ENCODE measurements at regions not wholly inside any gene's neighbourhood (a gene's known extent, or its start where the extent isn't known, plus 50 kb on each side); places are given as distances from the start of the nearest gene placed in this dataset.
"Not testable (repeated sequence)": the region's sequence is repeated elsewhere in the genome, so short reads cannot be mapped to it uniquely, and the experiment has no call there.

DNA sequence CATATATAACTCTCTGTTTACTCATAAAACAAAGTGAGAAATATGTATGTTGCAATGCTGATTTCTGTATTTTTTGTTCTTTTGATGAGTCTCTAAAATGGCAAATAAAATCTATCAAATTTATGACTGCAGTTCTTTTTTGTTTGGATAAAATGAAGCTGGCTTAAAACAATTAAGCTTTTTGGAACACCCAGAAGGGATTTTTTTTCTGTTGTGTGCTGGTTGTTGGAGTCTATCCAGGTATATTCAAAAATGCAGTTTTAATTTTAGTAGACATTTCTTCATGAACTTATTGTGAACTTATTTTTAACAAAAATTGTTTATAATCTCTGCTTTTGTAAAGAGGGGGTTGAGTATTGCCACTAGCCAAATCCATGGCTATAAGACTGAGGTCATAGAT is 405.5 kb downstream of the RAP2B start:
- DNase-seq = no peak

DNA sequence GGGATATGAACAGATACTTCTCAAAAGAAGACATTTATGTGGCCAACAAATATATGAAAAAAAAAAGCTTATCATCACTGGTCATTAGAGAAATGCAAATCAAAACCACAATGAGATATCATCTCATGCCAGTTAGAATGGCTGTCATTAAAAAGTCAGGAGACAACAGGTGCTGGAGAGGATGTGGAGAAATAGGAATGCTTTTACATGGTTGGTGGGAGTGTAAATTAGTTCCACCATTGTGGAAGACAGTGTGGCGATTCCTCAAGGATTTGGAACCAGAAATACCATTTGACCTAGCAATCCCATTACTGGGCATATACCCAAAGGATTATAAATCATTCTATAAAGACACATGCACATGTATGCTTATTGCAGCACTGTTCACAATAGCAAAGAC is 408.5 kb downstream of the RAP2B start:
- DNase-seq = not testable (repeated sequence)

DNA sequence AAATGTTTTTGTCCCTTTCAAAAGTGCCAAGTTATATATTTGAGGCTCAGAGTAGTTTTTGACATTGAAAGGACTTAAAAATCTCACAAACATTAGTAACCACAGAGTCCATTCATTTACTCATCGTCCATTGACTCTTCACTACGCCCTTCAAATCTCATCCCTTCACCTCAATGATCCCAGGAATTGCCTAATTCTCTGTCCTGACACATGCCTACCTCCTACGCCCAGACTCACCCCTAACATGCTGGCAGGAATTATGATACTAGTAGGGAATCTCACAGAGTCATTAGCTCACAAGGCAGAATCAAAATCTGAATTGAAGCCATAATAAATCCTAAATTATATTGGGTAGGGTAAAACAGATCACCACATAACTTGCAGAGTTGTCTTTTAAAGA is 410.1 kb downstream of the RAP2B start:
- no peak for DNase-seq

DNA sequence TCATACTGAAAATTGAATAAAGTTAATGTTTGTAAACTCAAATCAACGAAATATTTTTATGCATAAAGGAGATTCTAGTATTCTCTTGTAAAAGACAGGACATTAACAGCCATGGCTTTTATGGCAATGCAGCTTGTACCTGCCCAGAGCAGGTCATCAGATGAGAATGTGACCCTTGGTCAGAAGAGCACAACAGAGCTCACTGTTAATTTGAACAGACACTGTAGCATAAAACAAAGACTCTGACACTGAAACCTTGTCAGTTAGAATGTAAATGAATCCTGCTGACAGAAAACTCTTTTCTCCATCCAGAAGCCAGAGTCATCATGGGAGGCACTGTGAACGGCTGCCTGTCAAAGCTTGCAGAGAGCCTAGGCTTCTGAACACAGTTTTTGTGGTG is 410.6 kb downstream of the RAP2B start:
- DNase-seq = peak; percentile 2

DNA sequence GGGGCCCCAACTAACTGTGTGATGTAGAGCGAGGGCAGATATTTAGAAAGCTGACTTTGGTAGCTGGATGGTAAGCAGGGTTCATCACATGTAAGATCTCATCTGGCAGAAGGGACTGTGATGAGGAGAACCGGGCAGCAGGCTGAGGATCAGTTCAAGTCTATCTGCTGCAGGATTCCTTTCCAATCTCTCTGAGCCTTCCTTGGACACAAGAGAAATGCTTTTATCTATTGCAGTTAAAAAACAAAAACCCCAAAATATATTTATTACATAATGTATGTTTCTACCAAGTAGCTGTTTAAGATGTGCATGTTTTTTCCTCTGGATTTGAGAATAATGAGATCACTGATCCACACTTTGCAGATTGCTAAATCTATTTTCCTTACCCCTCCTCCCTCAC is 411.5 kb downstream of the RAP2B start:
- no peak for DNase-seq

DNA sequence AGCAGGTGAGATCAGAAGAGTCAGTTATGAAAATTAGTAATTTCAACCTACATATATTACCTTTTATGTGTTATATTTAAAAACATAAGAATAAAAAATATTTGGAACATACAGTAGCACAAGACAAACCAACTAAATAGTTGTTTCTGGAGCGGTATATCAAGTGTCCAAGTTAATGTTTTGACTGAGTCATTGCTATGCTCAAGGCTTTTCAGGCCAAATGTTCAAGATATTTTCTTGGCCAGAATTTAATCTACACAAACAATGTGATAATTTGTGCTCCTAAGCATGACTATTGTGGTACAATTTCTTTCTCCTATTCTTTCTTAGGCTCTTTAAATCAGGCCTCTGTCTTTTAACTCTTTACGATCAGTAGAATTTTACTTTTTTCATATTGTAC is 412.4 kb downstream of the RAP2B start:
- DNase-seq = no peak

DNA sequence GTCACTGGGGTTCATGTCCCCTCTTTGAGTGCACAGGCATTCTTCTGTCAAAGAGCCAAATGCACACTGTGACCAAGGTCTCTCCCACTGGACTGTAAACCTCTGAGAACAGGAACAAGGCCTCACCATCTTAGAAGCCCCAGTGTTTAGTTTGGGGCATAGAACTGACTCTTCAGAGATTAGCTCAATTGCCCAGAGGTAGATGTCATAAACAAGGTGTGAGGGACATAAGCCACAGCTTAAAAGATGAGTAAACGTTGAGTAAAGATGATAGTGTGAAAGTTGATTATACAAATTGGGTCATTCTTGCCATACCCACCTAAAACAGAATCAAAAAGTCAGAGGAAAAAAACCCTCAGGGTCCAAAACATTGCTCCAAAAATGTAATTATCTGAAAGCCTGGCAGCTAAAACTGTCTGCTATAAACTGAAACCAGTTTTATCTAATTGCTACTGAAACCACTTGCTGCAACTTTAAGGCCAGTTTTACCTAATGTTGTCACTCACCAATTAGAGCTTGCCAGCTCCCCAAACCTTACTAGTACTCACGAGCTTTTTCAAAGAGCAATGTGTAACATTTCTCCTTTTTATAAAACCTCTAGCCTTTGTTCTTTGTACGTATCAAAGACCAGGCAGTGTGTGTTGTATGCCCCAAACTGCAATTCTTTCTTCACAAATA is 415.2 kb downstream of the RAP2B start:
- DNase-seq = no peak

DNA sequence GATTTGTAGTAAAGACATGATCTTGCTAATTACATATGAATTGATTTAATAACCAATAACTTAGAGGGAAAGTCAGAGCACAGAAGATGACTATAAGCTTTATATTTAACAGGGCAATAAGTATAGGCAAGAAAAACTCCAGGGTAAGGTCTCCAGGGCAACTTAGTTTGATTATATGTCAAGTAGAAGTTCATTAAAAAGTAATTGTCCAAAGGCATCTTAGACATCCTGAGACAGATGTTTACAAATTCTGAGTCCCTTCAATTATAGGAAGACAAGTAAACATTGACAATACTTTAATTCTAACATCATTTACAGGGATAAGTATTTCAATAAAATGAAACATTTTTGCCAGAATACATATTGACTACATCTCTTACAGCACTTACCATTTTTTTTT is 416.0 kb downstream of the RAP2B start:
- no peak for DNase-seq

DNA sequence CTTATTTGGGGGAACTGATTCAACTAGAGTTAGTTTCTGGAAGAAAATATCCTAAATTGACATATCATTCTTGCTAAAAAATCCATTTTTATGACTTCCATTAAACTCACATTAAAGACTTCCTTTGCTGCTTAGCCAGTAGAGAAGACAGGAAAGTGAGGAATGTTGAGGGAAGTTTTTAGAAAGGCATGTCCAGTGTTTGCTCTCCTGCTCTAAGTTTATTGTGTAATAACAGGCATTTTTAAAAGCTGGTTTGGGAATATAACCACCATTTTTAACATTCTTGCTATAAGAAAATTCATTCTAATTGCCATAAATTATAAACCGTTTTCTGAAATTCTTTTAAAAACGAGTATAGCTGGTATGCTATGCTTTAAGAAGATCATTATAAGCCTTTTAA is 428.0 kb downstream of the RAP2B start:
- DNase-seq = no peak

DNA sequence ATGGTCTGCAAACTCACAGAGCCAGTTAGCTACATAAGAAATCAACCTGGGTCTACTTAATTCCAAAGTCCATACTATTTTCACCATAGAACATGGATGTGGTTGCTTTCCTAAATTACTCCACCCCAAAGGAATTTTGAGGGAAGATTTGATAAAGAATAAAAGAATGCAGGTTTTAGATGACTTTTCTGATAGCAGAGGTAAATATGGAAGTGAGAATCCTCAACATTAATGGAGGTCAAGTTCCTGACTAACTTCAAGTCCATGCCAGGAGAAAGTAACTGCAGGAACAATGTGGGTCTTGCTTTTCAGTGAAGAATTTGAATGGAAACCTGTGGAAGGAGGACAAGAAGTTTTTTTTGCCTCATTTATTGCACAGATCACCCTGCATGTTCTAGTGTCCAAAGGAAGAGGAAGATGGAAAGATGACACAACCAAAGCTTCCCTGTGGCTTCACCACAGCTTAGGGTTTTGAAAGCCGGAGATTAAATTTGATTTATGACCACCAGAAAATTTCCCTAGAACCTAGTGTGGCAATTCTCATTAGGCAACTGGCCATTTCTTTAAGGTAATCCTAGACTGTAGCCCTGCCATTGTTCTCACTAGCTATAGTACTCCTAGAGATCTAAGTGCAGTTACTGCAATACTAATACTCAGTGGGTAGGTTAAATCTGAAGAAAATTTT is 429.7 kb downstream of the RAP2B start:
- peak; percentile 37 for DNase-seq

DNA sequence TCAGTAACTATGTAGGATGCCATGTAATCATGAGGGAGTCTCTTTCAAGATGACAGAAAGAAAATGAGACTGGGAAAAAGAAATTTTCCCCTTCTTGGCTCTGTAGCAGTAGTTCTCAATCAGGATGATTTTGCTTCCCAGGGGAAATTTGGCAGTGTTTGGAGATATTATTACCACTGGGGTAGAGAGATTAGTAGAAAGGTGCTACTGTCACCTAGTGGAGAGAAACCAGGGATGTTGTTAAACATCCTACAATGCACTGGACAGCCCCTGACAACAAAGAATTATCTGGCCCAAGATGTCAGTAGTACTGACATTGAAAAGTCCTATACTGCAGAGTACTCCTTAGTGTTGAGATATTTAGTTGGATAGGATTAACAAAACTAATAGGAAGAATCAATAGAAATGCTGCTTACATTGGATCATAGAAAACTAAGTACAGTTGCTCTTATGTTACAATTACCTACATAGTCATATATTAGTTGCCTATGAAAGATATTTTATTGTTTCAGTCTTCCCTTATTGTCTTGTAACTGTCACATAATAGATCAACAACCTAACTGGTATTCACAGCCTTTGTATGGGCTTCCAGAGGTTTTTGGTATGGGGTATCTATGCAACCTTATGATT is 433.3 kb downstream of the RAP2B start:
- peak; percentile 77 for DNase-seq

DNA sequence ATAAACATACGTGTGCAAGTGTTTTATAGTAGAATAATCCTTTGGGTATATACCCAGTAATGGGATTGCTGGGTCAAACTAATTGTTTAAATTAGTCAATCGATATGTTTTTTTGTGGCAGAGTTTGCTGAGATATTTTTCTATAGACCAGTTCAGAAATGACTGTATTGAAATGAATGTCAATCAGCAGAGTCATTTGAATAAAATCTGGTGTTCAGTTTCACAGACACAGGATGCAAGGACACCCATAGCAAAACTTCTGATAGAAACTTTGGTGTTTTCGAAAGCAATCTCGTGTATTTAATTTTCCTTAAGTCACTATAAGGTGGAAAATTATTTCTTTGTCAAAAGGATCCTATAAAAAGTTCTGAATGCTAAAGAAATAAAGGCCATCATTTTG is 434.4 kb downstream of the RAP2B start:
- DNase-seq = no peak

DNA sequence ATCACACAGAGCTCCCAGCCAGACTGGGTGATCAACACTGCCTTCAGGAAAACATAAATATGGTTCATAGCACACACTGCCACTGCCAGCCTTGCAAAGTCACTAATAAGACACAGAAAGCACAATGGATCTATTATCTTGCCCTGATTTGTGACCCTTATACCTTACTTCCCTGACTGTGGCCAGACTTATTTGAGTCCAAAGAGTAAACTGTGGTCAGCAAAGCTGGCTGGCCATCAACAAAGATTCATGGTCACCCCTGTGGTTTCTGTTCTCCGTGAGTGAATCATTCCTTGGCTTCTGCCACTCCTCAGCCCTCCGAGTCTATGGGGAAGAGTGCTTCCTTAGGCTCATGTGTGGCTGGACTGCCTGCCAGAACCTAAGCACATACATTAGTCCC is 437.7 kb downstream of the RAP2B start:
- peak; percentile 9 for DNase-seq

DNA sequence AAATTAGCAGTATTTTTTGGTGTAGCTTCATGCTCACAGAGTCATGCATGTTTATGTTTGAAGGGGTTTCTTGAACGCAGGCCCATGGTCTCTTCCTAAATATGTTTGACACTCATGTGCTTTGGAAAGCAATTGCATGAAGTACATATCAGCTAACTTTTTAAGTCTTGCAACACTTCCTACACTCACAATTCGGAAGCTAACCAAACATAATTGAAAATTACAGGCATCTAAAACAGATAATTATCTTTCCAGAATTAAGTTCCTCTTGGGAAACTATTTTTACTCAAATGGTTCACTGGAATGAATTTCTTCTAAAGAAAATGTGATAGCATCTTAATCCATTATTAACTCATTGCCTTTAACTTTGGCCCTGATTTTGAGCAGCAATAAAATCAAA is 438.9 kb downstream of the RAP2B start:
- no peak for DNase-seq

DNA sequence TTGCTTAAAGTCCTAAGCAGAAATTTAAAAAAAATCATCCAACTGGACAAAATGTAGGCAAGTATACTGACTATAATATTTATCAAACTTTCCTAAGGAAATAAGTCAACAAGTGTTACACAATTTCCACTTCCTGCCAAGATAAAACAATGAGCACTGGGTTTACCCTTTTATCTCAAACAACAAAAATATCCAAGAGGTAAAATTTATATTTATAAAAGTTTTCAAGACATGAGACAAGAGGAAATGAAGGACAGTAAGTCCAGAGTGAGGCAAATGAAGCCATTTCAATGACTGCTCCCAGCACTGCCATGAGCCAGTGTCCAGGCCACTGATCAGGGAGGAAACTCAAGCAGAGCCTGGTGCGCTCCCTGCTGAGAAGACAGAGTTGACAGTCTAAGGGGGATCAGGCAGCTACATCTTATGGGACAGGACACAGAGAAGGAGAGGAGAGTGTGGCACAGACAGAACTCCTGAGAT is 439.4 kb downstream of the RAP2B start:
- DNase-seq = peak; percentile 3

DNA sequence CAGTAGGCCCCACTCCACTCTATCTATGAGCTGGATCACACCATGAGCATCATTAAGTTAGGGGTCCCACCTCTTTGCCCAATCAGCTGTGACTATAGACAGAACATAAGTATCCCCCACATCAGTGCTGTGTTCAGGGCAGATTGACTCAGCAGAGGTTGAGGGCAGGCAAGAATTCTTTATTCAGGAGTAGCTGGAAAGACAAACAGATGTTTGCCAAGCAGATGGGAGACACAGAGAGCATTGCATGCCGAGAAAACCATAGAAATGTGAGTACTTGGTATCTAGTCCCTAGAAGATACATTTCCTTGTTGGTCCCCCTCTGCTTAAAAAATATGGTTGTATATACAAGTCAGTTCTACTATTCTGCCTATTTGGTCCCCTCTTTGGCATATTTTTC is 440.8 kb downstream of the RAP2B start:
- DNase-seq = no peak

DNA sequence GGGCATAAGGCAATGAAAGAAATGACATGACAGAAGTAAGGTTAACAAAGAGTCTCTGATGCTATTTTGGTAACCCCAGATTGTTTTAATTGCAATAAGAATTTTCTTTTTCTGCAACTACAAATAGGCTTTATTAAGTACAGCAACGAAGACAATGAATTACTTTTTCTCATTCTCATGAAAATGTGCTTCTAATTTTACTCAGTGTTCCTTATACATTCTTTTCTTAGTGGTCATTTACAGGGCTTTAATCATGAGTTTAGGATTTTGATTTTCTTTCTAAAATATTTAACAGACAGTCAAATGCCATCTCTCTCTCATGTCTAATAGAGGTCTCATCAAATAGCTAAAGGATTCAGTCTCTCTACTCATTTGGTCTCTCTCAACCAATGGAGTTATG is 452.1 kb downstream of the RAP2B start:
- DNase-seq = no peak

DNA sequence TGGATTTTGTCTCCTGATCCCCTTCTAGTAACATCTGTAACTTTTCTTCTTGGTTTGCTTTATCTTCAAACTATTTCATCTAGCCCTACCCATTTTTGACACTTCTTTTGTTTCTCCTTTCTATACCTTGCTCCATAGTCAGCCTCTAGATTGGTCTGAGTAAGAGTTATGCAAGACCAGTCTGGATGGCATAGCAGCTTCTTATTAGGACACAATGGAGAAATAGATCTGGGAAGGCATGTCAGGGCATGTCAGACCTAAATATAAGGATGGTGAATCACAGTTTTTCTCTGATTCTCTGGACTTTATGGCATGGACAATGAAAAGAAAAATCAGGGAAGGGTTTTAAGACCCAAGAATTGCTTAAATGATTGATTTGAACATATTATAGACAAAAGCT is 452.5 kb downstream of the RAP2B start:
- DNase-seq = peak; percentile 86

DNA sequence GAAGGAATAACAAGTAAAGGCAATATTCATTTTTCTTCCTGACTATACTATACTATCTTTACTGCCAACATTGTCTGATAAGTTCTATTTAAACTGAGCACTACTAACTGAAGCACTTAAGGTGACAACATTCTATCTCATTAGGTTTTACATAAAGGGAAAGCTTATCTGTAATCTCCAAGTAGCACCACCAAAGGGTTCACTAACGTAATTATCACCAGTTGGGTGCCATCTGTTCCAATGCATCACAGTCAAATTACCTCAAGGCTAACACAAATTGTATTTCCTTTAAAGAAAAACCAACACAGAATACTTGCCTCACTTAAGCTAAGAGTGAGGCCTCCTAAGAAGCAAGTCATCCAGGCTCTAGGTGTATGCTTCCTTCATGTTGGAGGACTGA is 453.8 kb downstream of the RAP2B start:
- peak; percentile 89 for DNase-seq

DNA sequence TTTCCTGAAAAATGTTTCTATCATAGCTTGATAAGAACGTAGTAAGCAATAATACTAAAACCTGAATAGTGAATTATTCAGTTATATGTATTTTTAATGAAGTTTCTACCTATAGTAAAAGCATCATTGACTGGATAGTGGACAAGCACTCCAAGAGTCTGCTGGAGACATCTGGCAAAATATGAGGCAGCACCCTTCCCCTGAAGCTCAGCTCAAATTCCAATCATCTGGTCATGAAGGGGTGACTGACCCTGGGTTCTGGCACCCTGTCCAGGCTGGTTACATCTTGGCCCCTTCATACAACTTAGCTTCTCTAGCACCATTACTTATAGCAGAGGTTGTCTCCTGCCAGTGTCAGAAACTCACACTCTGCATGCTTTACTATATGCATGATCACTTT is 455.4 kb downstream of the RAP2B start:
- DNase-seq = peak; percentile 65

DNA sequence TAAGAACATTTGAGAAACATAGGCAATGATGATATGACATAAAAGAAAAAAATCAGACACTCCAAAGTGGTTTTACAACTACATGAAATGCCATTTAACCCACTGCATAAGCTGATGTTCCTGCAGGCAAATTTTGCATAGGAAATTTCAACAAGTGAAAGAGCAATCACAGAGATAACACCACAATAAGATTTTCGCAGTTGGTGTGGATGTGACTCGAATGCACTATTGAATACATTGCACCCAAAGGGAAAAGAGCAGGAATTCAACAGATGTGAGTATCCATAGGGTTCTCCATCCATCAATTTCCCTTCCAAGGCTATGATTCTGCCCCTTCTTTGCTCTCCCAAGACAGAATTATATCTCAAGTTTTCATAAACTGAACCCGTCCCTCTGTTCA is 456.1 kb downstream of the RAP2B start:
- peak; percentile 61 for DNase-seq

DNA sequence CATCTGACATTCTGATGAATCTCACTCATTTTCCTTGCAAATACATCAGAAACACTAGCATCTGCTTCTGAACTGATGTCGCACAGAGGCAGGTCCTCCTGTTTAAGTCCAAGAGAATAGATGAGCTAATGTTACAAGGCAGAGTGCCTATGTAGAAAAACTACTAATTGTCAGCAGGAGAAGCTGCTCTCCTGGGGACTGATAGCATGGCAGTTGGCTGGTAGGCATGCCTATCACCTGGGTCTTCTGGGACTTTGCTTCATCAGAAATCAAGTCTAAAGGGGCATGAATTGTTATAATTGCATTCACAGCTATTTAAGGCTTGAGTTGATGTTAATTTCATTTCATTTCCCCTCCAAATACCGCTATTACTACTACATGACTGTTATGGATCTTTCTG is 457.2 kb downstream of the RAP2B start:
- DNase-seq = peak; percentile 93

DNA sequence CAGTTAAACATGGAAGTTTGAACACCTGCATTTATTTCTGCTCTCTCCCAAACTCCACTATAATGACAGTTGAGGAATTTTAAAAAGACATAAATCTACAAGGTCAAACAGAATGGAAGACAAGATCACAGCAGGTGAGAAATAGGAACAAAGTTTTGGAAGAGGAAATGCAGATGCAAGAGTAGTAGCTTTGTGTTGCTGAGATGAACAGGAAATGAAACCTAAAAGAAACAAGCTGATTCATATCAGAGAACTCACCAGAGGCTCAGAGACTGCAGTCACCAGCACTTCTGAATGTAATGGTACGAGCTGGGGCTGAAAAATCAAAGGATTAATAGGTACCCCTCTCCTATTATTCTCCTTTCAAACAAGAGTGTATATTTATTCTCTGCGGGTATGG is 459.9 kb downstream of the RAP2B start:
- peak; percentile 7 for DNase-seq

DNA sequence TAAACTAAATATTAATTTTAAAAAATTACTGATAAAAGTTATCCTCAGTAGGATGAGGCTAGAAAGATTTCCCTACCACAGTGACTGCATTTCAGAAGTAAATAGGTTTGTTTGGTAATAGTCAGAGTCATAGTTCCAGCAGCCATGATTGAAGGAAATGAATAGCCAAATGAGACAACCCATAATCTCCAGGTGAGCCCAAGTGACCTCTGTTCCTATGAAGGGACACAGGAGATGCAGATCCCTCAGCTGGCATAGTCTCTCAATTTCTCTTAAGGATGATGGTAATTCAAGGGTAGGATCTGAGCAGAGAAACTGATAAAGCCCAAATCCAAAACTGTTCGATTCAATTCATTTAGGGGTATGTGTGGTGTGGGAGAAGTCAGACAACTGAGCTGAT is 461.8 kb downstream of the RAP2B start:
- DNase-seq = peak; percentile 8

All from NCI-H69 (cell line).